Caco-2 (cell line): ENCODE measurements at regions not wholly inside any gene's neighbourhood (a gene's known extent, or its start where the extent isn't known, plus 50 kb on each side); places are given as distances from the start of the nearest gene placed in this dataset.

Experiments
- BruUV-seq: library from RNA; stranded (reverse); fragments of 400-500 nt; replicated peaks from 2 replicates; lab custom pipeline; 2021; lab: Mats Ljungman, UMichigan
- CTCF ChIA-PET: fragments of 300-600 bp; sonication (Branson Sonifier 250); formaldehyde crosslinking; loops from one replicate; lab custom pipeline; 2022; ENCODE audit warnings: antibody characterized with exemption; lab: Charles Lee
- POLR2A ChIA-PET: fragments of 300-600 bp; sonication (Branson Sonifier 250); formaldehyde crosslinking; loops from one replicate; lab custom pipeline; 2022; ENCODE audit warnings: antibody characterized with exemption; lab: Charles Lee
- DNase-seq, 2 experiments: peaks; one replicate each; pipeline versions ENCODE4 v3.0.0 to v3.0.0-alpha.2; 2020 to 2022
- H3K27me3 ChIP-seq: replicated peaks from 2 replicates; pipeline ENCODE4 v1.6.0; 2011; ENCODE audit warnings: low read length; ENCODE audit not compliant: control insufficient read depth, insufficient read depth
- H3K36me3 ChIP-seq: 2 replicates; pipeline ENCODE4 v1.5.1; 2011; ENCODE audit warnings: low read length; ENCODE audit not compliant: control insufficient read depth, insufficient read depth
- H3K4me1 ChIP-seq: fragments of 250-450 bp; sonication (Bioruptor Pico); 2 replicates; pipeline ENCODE4 v1.5.1; 2020; ENCODE audit warnings: mild to moderate bottlenecking
- H3K4me3 ChIP-seq: 2 replicates; pipeline ENCODE4 v1.5.1; 2011; ENCODE audit warnings: low read depth, mild to moderate bottlenecking, control low read depth, low read length
- H3K9me3 ChIP-seq: fragments of 250-450 bp; sonication (Bioruptor Pico); 2 replicates; pipeline ENCODE4 v1.5.1; 2020; ENCODE audit warnings: mild to moderate bottlenecking, moderate library complexity
- H3K27ac Mint-ChIP-seq: one replicate; pipeline ENCODE4 v1.8.0; 2022; ENCODE audit warnings: mixed read lengths; ENCODE audit not compliant: unreplicated experiment
- H3K27me3 Mint-ChIP-seq: one replicate; pipeline ENCODE4 v1.8.0; 2022; ENCODE audit warnings: mixed read lengths; ENCODE audit not compliant: insufficient read depth, unreplicated experiment
- H3K36me3 Mint-ChIP-seq: one replicate; pipeline ENCODE4 v1.8.0; 2022; ENCODE audit warnings: mild to moderate bottlenecking, mixed read lengths; ENCODE audit not compliant: insufficient read depth, unreplicated experiment
- H3K4me1 Mint-ChIP-seq: one replicate; pipeline ENCODE4 v1.8.0; 2022; ENCODE audit warnings: low read depth, mixed read lengths; ENCODE audit not compliant: unreplicated experiment
- H3K4me3 Mint-ChIP-seq: one replicate; pipeline ENCODE4 v1.8.0; 2022; ENCODE audit warnings: mild to moderate bottlenecking, moderate library complexity, mixed read lengths; ENCODE audit not compliant: unreplicated experiment
- H3K9me3 Mint-ChIP-seq: one replicate; pipeline ENCODE4 v1.8.0; 2022; ENCODE audit warnings: mixed read lengths; ENCODE audit not compliant: unreplicated experiment
- intact Hi-C: fragments of 100-400 bp; cut with micrococcal nuclease; formaldehyde crosslinking; loops from one replicate; pipeline ENCODE4 v1.10.0; 2022; ENCODE audit not compliant: unreplicated experiment
- TF ChIP-seq, protein P1 (sequence below), 2 experiments: fragments of 200-600 bp in 1 of 2; IDR thresholded peaks; 1 replicate in 1 of 2; 2 replicates in 1 of 2; pipeline versions ENCODE4 v1.5.1 to v1.8.0; 2011 to 2022; ENCODE audit warnings: antibody characterized with exemption in 1 of 2, control low read depth in 1 of 2, inconsistent platforms in 1 of 2, low read depth in 1 of 2, low read length in 1 of 2, mild to moderate bottlenecking in 1 of 2, moderate library complexity in 1 of 2; ENCODE audit not compliant: insufficient read depth in 1 of 2, severe bottlenecking in 1 of 2, unreplicated experiment in 1 of 2

DNA sequence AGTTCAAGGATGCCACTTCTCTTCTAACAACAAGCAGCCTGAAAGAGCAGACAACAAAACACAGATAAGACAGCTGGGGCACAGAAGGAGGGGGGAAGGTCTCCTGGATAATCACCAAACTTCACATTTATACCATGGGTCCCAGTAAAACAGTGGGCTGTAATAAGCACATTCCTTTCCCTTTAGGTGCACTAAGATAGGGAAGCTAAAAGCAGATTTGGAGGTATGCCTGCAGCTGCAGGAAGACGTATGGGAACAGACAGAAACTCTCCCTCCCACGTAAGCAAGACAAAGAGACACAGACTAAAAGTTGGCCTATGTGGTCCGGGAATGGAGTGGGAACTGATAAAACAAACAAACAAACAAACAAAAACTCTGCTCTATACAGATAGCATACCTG lies 612.1 kb downstream of the MRPL39 start:
- Histone ChIP-seq H3K4me1 (no peaks in the 10 kb centered on the region), H3K9me3 (no peaks in the 10 kb centered on the region), H3K27me3 (no peaks in the 10 kb centered on the region), H3K36me3 (no peaks in the 10 kb centered on the region), H3K4me3 (no peak overlapping the region)
- Mint-ChIP-seq H3K4me1 (no peaks in the 10 kb centered on the region), H3K27ac (no peak overlapping the region), H3K36me3 (no peaks in the 10 kb centered on the region), H3K9me3 (no peaks in the 10 kb centered on the region), H3K27me3 (no peaks in the 10 kb centered on the region), H3K4me3 (no peak overlapping the region)
- BruUV-seq: no TSS peak
- ChIA-PET POLR2A (no interaction called here), CTCF (no interaction called here)
- intact Hi-C loops: no loop called here
- DNase-seq: no peak
- TF ChIP-seq, protein P1, sequence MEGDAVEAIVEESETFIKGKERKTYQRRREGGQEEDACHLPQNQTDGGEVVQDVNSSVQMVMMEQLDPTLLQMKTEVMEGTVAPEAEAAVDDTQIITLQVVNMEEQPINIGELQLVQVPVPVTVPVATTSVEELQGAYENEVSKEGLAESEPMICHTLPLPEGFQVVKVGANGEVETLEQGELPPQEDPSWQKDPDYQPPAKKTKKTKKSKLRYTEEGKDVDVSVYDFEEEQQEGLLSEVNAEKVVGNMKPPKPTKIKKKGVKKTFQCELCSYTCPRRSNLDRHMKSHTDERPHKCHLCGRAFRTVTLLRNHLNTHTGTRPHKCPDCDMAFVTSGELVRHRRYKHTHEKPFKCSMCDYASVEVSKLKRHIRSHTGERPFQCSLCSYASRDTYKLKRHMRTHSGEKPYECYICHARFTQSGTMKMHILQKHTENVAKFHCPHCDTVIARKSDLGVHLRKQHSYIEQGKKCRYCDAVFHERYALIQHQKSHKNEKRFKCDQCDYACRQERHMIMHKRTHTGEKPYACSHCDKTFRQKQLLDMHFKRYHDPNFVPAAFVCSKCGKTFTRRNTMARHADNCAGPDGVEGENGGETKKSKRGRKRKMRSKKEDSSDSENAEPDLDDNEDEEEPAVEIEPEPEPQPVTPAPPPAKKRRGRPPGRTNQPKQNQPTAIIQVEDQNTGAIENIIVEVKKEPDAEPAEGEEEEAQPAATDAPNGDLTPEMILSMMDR (IDR thresholded peaks at IDR 0.05; ENCODE audit: insufficient read depth in 1 of 2, low read depth in 1 of 2, low read length in 1 of 2, severe bottlenecking in 1 of 2, unreplicated experiment in 1 of 2): no peak

DNA sequence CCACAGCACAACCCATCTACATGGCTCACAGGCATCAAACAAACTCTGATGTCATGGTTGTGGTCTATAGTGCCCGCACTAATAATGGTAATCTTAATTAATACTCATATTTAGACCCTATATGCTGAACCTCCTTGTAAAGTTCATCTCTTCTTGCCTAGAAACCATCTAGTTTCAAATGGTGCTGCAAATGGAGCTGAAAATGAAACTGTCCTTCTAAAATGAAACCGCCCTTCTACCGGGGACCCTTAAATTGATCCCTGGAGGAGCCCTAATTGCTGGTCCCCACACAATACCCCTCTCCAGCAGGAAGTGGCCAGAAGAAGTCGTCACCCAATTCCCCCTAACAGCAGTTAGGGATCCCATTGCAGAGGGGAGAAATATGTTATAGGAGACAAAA lies 612.6 kb downstream of the MRPL39 start:
- no peaks in the 10 kb centered on the region for H3K9me3 Mint-ChIP-seq
- TF ChIP-seq, protein P1 (IDR thresholded peaks at IDR 0.05; ENCODE audit: insufficient read depth in 1 of 2, low read depth in 1 of 2, low read length in 1 of 2, severe bottlenecking in 1 of 2, unreplicated experiment in 1 of 2): no peak
- H3K36me3 Mint-ChIP-seq: no peaks in the 10 kb centered on the region
- ChIA-PET POLR2A (no interaction called here), CTCF (no interaction called here)
- H3K27me3 Mint-ChIP-seq: no peaks in the 10 kb centered on the region
- intact Hi-C loops: no loop called here
- no peak overlapping the region for H3K27ac Mint-ChIP-seq
- DNase-seq: no peak
- no peaks in the 10 kb centered on the region for H3K4me1 Mint-ChIP-seq
- no peak overlapping the region for H3K4me3 ChIP-seq
- H3K27me3 ChIP-seq: no peaks in the 10 kb centered on the region
- no peak overlapping the region for H3K4me3 Mint-ChIP-seq
- H3K4me1 ChIP-seq: no peaks in the 10 kb centered on the region
- H3K36me3 ChIP-seq: no peaks in the 10 kb centered on the region
- no peaks in the 10 kb centered on the region for H3K9me3 ChIP-seq
- no TSS peak for BruUV-seq

DNA sequence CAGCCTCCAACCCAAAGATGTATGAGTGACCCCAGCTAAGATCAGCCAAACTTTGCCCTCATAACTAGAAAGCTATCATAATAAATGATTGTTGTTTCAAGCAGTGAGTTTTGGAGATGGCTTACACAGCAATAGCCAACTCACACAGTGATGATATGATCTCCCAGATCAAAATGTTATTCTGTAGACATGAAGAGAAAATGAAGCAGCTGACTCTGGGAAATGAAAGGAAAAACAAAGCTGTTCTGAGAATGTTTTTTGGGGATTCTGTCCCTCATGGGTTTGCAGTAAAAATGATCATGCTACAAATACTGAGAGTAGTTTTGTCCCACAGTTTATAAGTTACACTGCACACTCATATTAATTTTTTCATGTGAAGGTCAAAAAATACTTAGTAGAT lies 617.8 kb downstream of the MRPL39 start:
- Mint-ChIP-seq H3K36me3 (no peaks in the 10 kb centered on the region), H3K27ac (no peak overlapping the region), H3K4me1 (no peaks in the 10 kb centered on the region), H3K9me3 (no peaks in the 10 kb centered on the region), H3K4me3 (no peak overlapping the region), H3K27me3 (peaks cover 3% of the 10 kb centered on the region)
- Histone ChIP-seq H3K36me3 (no peaks in the 10 kb centered on the region), H3K4me1 (no peaks in the 10 kb centered on the region), H3K9me3 (no peaks in the 10 kb centered on the region), H3K27me3 (no peaks in the 10 kb centered on the region), H3K4me3 (no peak overlapping the region)
- CTCF ChIA-PET: no interaction called here
- DNase-seq: no peak
- TF ChIP-seq, protein P1 (IDR thresholded peaks at IDR 0.05; ENCODE audit: insufficient read depth in 1 of 2, low read depth in 1 of 2, low read length in 1 of 2, severe bottlenecking in 1 of 2, unreplicated experiment in 1 of 2): no peak
- intact Hi-C loops: no loop called here
- POLR2A ChIA-PET: no interaction called here
- BruUV-seq: no TSS peak
